CD4-positive, alpha-beta T cell (primary cell): ENCODE measurements at regions not wholly inside any gene's neighbourhood (a gene's known extent, or its start where the extent isn't known, plus 50 kb on each side); places are given as distances from the start of the nearest gene placed in this dataset.

Source experiments
- ATAC-seq: fragments of 200-7000 bp; cut with Tn5 transposase; one replicate; pipeline ENCODE4 v1.10.0; 2022; ENCODE audit warnings: mild to moderate bottlenecking; ENCODE audit not compliant: poor library complexity
- CTCF ChIA-PET: fragments of 350-600 bp; sonication (Branson Sonifier 250); formaldehyde crosslinking; loops from one replicate; lab custom pipeline; 2021; ENCODE audit warnings: antibody characterized with exemption, inconsistent platforms; lab: Charles Lee
- POLR2A ChIA-PET: fragments of 350-600 bp; sonication (Branson Sonifier 250); formaldehyde crosslinking; loops from one replicate; lab custom pipeline; 2021; ENCODE audit warnings: antibody characterized with exemption, inconsistent platforms; lab: Charles Lee
- DNase-seq, 14 experiments: peaks; one replicate each; pipeline ENCODE4 v3.0.0-alpha.2; 2013 to 2020; ENCODE audit warnings: mixed read lengths in 2 of 14
- H3K27ac ChIP-seq, 2 donors: one replicate each; pipeline versions ENCODE4 v1.5.1 to v1.7.0; 2013; ENCODE audit warnings: low read length in 2 of 2, low read depth in 1 of 2, mild to moderate bottlenecking in 1 of 2
- H3K27me3 ChIP-seq, 2 experiments: 1 replicate in 1 of 2; 2 replicates in 1 of 2; pipeline versions ENCODE4 v1.6.1 to v1.7.0; 2013; ENCODE audit warnings: low read length in 2 of 2, control low read depth in 1 of 2, mild to moderate bottlenecking in 1 of 2, moderate library complexity in 1 of 2; ENCODE audit not compliant: insufficient read depth in 2 of 2, control insufficient read depth in 1 of 2
- H3K36me3 ChIP-seq: one replicate; pipeline ENCODE4 v1.6.1; 2013; ENCODE audit warnings: low read length, control low read depth; ENCODE audit not compliant: insufficient read depth
- H3K4me1 ChIP-seq: one replicate; pipeline ENCODE4 v1.6.1; 2013; ENCODE audit warnings: low read length, control low read depth; ENCODE audit not compliant: insufficient read depth
- H3K4me3 ChIP-seq: one replicate; pipeline ENCODE4 v1.5.1; 2013; ENCODE audit warnings: mild to moderate bottlenecking, low read length, moderate library complexity
- H3K9me3 ChIP-seq, 2 experiments: 1 replicate in 1 of 2; 2 replicates in 1 of 2; pipeline versions ENCODE4 v1.6.1 to v1.7.0; 2013; ENCODE audit warnings: low read length in 2 of 2, mild to moderate bottlenecking in 2 of 2, control low read depth in 1 of 2, moderate library complexity in 1 of 2; ENCODE audit not compliant: control insufficient read depth in 1 of 2, insufficient read depth in 1 of 2
- H3K27ac Mint-ChIP-seq: one replicate; pipeline ENCODE4 v1.8.0; 2020; ENCODE audit warnings: mixed read lengths
- H3K27me3 Mint-ChIP-seq: one replicate; pipeline ENCODE4 v1.8.0; 2021; ENCODE audit warnings: mixed read lengths
- H3K36me3 Mint-ChIP-seq: one replicate; pipeline ENCODE4 v1.8.0; 2021; ENCODE audit warnings: low read depth, mixed read lengths
- H3K4me1 Mint-ChIP-seq: one replicate; pipeline ENCODE4 v1.8.0; 2021; ENCODE audit warnings: low read depth, mixed read lengths
- H3K4me3 Mint-ChIP-seq: one replicate; pipeline ENCODE4 v1.8.0; 2020; ENCODE audit warnings: mild to moderate bottlenecking, mixed read lengths
- H3K9me3 Mint-ChIP-seq: one replicate; pipeline ENCODE4 v1.8.0; 2020; ENCODE audit warnings: mixed read lengths
- intact Hi-C, 2 experiments: fragments of 100-400 bp; cut with DNase I in 1 of 2; cut with micrococcal nuclease in 1 of 2; formaldehyde crosslinking; loops; one replicate each; pipeline versions ENCODE4 v1.15.1 to v1.9.0; 2023 to 2025; cut with DNase I, micrococcal nuclease
- TF ChIP-seq, protein P1 (sequence below): fragments of 200-600 bp; IDR thresholded peaks from one replicate; pipeline ENCODE4 v1.8.0; 2022; ENCODE audit warnings: antibody characterized with exemption, mild to moderate bottlenecking

DNA sequence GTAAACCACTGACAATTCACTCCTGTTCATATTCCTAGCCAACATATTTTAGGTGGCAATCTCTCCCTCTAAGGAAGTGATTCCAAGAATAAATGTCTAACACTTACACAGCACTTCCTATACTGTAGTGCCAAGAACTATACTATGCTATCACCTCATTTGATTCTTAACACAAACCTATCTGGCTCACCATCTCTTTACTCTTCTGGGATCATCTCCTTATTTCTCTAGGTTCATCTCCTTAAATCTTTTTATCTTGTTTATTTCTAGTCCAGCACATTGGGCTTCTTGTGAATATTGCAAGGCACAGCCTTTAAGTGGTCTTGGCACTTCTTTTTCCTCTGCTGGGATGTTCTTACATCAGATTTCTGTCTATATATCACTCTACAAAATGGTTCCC is 366.3 kb downstream of the SLITRK6 start:
- no peaks in the 10 kb centered on the region for H3K9me3 Mint-ChIP-seq
- DNase-seq (no peak), ATAC-seq (no peak)
- Histone ChIP-seq H3K36me3 (no peaks in the 10 kb centered on the region), H3K27ac (no peak overlapping the region), H3K4me1 (no peaks in the 10 kb centered on the region), H3K9me3 (peaks cover 0 to 20% of the 10 kb centered on the region in 2 experiments), H3K27me3 (no peaks in the 10 kb centered on the region), H3K4me3 (no peak overlapping the region)
- H3K4me3 Mint-ChIP-seq, result no peak overlapping the region
- H3K27me3 Mint-ChIP-seq, result no peaks in the 10 kb centered on the region
- no peaks in the 10 kb centered on the region for H3K4me1 Mint-ChIP-seq
- ChIA-PET POLR2A (no interaction called here), CTCF (no interaction called here)
- H3K27ac Mint-ChIP-seq, result no peak overlapping the region
- no peaks in the 10 kb centered on the region for H3K36me3 Mint-ChIP-seq
- TF ChIP-seq, protein P1, sequence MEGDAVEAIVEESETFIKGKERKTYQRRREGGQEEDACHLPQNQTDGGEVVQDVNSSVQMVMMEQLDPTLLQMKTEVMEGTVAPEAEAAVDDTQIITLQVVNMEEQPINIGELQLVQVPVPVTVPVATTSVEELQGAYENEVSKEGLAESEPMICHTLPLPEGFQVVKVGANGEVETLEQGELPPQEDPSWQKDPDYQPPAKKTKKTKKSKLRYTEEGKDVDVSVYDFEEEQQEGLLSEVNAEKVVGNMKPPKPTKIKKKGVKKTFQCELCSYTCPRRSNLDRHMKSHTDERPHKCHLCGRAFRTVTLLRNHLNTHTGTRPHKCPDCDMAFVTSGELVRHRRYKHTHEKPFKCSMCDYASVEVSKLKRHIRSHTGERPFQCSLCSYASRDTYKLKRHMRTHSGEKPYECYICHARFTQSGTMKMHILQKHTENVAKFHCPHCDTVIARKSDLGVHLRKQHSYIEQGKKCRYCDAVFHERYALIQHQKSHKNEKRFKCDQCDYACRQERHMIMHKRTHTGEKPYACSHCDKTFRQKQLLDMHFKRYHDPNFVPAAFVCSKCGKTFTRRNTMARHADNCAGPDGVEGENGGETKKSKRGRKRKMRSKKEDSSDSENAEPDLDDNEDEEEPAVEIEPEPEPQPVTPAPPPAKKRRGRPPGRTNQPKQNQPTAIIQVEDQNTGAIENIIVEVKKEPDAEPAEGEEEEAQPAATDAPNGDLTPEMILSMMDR, result no peak
- intact Hi-C loops, result no loop called here

DNA sequence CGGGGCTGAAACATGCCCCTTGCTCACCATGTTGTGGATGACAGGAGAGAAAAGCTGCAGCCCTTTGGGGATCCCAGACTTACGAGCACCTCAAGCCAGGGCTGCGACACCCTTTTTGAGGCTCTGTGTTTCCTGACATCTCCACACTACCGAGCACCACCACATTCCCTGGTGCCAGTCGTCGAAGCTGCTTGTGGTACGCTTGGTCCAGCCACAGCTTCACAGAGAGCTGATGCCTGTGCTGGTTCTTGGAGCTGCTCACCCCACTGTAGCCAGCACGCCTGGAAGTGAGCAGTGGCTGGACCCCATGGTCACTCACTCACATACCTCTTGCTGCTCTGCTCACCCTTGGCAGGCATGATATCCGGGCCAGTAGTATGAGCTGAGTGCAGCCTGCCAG is 367.5 kb downstream of the SLITRK6 start:
- Histone ChIP-seq H3K27ac (no peak overlapping the region), H3K4me3 (no peak overlapping the region), H3K4me1 (no peaks in the 10 kb centered on the region), H3K36me3 (no peaks in the 10 kb centered on the region), H3K27me3 (no peaks in the 10 kb centered on the region), H3K9me3 (peaks cover 0 to 21% of the 10 kb centered on the region in 2 experiments)
- ATAC-seq, result no peak
- no peaks in the 10 kb centered on the region for H3K36me3 Mint-ChIP-seq
- H3K4me1 Mint-ChIP-seq, result no peaks in the 10 kb centered on the region
- TF ChIP-seq, protein P1, result no peak
- CTCF ChIA-PET, result no interaction called here
- POLR2A ChIA-PET, result no interaction called here
- H3K27me3 Mint-ChIP-seq, result no peaks in the 10 kb centered on the region
- no peaks in the 10 kb centered on the region for H3K9me3 Mint-ChIP-seq
- intact Hi-C loops, result no loop called here
- H3K4me3 Mint-ChIP-seq, result no peak overlapping the region
- no peak for DNase-seq
- no peak overlapping the region for H3K27ac Mint-ChIP-seq

DNA sequence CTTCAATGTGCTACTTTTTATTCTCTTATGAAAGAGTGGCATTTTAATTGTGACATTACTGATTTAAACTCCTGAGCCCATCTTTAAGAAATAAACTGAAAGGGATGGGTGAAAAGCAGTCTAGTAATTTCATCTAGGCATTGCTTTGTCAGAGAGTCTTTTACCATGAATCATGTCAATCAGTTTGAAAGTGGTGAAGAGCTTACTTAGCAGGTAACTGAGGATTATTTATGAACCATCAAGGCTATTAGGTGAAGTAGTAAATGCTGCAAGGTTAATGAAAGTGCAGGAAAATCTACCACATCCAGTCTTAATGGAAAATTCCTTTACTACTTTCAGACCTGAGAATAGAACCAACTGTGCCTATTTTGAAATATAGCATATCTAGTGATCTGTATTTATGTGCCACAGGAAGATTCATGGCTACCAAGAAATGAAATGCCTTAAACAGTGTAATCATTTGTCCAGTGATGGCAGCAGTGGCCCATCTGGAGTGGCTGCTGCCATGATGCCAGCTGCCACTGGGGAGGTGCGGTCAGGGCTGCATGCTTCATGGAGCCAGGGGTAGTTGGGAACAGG is 368.9 kb downstream of the SLITRK6 start:
- H3K4me3 Mint-ChIP-seq, result no peak overlapping the region
- H3K27me3 ChIP-seq, result no peaks in the 10 kb centered on the region
- H3K9me3 ChIP-seq, result peaks cover 0 to 21% of the 10 kb centered on the region in 2 experiments
- H3K27ac Mint-ChIP-seq, result no peak overlapping the region
- intact Hi-C loops, result no loop called here
- H3K36me3 Mint-ChIP-seq, result no peaks in the 10 kb centered on the region
- no peak overlapping the region for H3K4me3 ChIP-seq
- H3K9me3 Mint-ChIP-seq, result no peaks in the 10 kb centered on the region
- no peaks in the 10 kb centered on the region for H3K36me3 ChIP-seq
- DNase-seq (no peak), ATAC-seq (no peak)
- POLR2A ChIA-PET, result no interaction called here
- H3K27me3 Mint-ChIP-seq, result no peaks in the 10 kb centered on the region
- no peaks in the 10 kb centered on the region for H3K4me1 Mint-ChIP-seq
- H3K4me1 ChIP-seq, result no peaks in the 10 kb centered on the region
- TF ChIP-seq, protein P1, result no peak
- no peak overlapping the region for H3K27ac ChIP-seq
- CTCF ChIA-PET, result no interaction called here
